ENCODE measurements at regions not wholly inside any gene's neighbourhood (a gene's known extent, or its start where the extent isn't known, plus 50 kb on each side); places are given as distances from the start of the nearest gene placed in this dataset.

- Histone ChIP-seq H3K9me3 (no peaks in the 10 kb centered on the region), H3K27ac (no peak overlapping the region), H3K36me3 (no peaks in the 10 kb centered on the region), H3K27me3 (no peaks in the 10 kb centered on the region), H3K4me3 (no peak overlapping the region), H3K4me1 (no peaks in the 10 kb centered on the region)
- TF ChIP-seq CTCF (IDR thresholded peaks at IDR 0.05) (no peak), POLR2AphosphoS5 (IDR thresholded peaks at IDR 0.05) (no peak), POLR2A (IDR thresholded peaks at IDR 0.05) (no peak), EP300 (IDR thresholded peaks at IDR 0.05) (no peak)
- intact Hi-C loops (cut with DNase I; ENCODE audit: low total_unique reads) = no loop called here
- 85 to 94% (median 94%) methylated on average over 3 of the region's 3 CpGs for WGBS, 5 donors
- DNase-seq = no peak
Observed at GRCh38 chr12:127012109-127012508, 1254.9 kb upstream of the TMEM132C start.

- no peak for DNase-seq
- 73 to 84% (median 74%) methylated on average over 4 of the region's 4 CpGs for WGBS, 5 donors
- Histone ChIP-seq H3K9me3 (no peaks in the 10 kb centered on the region), H3K36me3 (no peaks in the 10 kb centered on the region), H3K4me3 (no peak overlapping the region), H3K27ac (no peak overlapping the region), H3K4me1 (no peaks in the 10 kb centered on the region), H3K27me3 (no peaks in the 10 kb centered on the region)
- intact Hi-C loops (cut with DNase I; ENCODE audit: low total_unique reads) = no loop called here
- TF ChIP-seq POLR2AphosphoS5 (IDR thresholded peaks at IDR 0.05) (no peak), EP300 (IDR thresholded peaks at IDR 0.05) (no peak), CTCF (IDR thresholded peaks at IDR 0.05) (no peak), POLR2A (IDR thresholded peaks at IDR 0.05) (no peak)
Observed at GRCh38 chr12:127013197-127013596, 1253.8 kb upstream of the TMEM132C start.

- DNase-seq = no peak
- Histone ChIP-seq H3K4me3 (no peak overlapping the region), H3K27me3 (no peaks in the 10 kb centered on the region), H3K9me3 (no peaks in the 10 kb centered on the region), H3K36me3 (no peaks in the 10 kb centered on the region), H3K4me1 (no peaks in the 10 kb centered on the region), H3K27ac (no peak overlapping the region)
- WGBS, 5 donors = 35 to 90% (median 65%) methylated on average over 1 of the region's 1 CpG
- TF ChIP-seq POLR2A (IDR thresholded peaks at IDR 0.05) = no peak
- no peak for TF ChIP-seq EP300 (IDR thresholded peaks at IDR 0.05)
- TF ChIP-seq CTCF (IDR thresholded peaks at IDR 0.05) = no peak
- no peak for TF ChIP-seq POLR2AphosphoS5 (IDR thresholded peaks at IDR 0.05)
- intact Hi-C loops (cut with DNase I; ENCODE audit: low total_unique reads) = no loop called here
Observed at GRCh38 chr12:127014079-127014478, 1252.9 kb upstream of the TMEM132C start.

GRCh38 chr12:127024791-127025190 is 1242.2 kb upstream of the TMEM132C start:
- H3K9me3 ChIP-seq = no peaks in the 10 kb centered on the region
- 68 to 76% (median 70%) methylated on average over 2 of the region's 2 CpGs for WGBS, 5 donors
- H3K36me3 ChIP-seq = no peaks in the 10 kb centered on the region
- intact Hi-C loops (cut with DNase I; ENCODE audit: low total_unique reads) = no loop called here
- TF ChIP-seq EP300 (IDR thresholded peaks at IDR 0.05) = no peak
- TF ChIP-seq POLR2A (IDR thresholded peaks at IDR 0.05) = no peak
- TF ChIP-seq CTCF (IDR thresholded peaks at IDR 0.05) = no peak
- no peak for TF ChIP-seq POLR2AphosphoS5 (IDR thresholded peaks at IDR 0.05)
- no peaks in the 10 kb centered on the region for H3K27me3 ChIP-seq
- DNase-seq = no peak
- H3K27ac ChIP-seq = no peak overlapping the region
- no peak overlapping the region for H3K4me3 ChIP-seq
- H3K4me1 ChIP-seq = no peaks in the 10 kb centered on the region

Measured in stomach (tissue), 8 donors.